PC-9 (cell line): ENCODE measurements at regions not wholly inside any gene's neighbourhood (a gene's known extent, or its start where the extent isn't known, plus 50 kb on each side); places are given as distances from the start of the nearest gene placed in this dataset.

Experiments used
- BruUV-seq: library from RNA; stranded (reverse); fragments of 400-500 nt; replicated peaks from 2 replicates; lab custom pipeline; 2021; lab: Mats Ljungman, UMichigan
- CTCF ChIA-PET: fragments of 300-600 bp; sonication (Branson Sonifier 250); formaldehyde crosslinking; loops from one replicate; lab custom pipeline; 2022; ENCODE audit warnings: antibody characterized with exemption; lab: Charles Lee
- POLR2A ChIA-PET: fragments of 300-600 bp; sonication (Branson Sonifier 250); formaldehyde crosslinking; loops from one replicate; lab custom pipeline; 2022; ENCODE audit warnings: antibody characterized with exemption; ENCODE audit not compliant: unreplicated experiment; lab: Charles Lee
- DNase-seq, 2 experiments: peaks; one replicate each; pipeline versions ENCODE4 v3.0.0 to v3.0.0-alpha.2; 2015 to 2022; ENCODE audit warnings: mixed read lengths in 1 of 2
- H2AFZ ChIP-seq: fragments of 200-600 bp; sonication (generic); 2 replicates; pipeline ENCODE4 v1.8.1; 2017; ENCODE audit warnings: antibody characterized with exemption
- H3F3A ChIP-seq: fragments of 200-600 bp; sonication (generic); 2 replicates; pipeline ENCODE4 v1.8.1; 2017; ENCODE audit warnings: antibody characterized with exemption, mild to moderate bottlenecking, low read depth; ENCODE audit not compliant: insufficient read depth
- H3K27ac ChIP-seq: fragments of 200-600 bp; sonication (generic); 2 replicates; pipeline ENCODE4 v1.6.1; 2016; ENCODE audit warnings: mixed run types
- H3K27me3 ChIP-seq: fragments of 200-600 bp; sonication (generic); 2 replicates; pipeline ENCODE4 v1.6.1; 2016; ENCODE audit warnings: low read depth, mixed run types; ENCODE audit not compliant: insufficient read depth
- H3K36me3 ChIP-seq: fragments of 200-600 bp; sonication (generic); 2 replicates; pipeline ENCODE4 v1.6.1; 2016; ENCODE audit warnings: low read depth, mixed run types
- H3K4me1 ChIP-seq: fragments of 200-600 bp; sonication (generic); replicated peaks from 2 replicates; pipeline ENCODE4 v1.6.1; 2016; ENCODE audit warnings: mixed run types; ENCODE audit not compliant: insufficient read depth
- H3K4me2 ChIP-seq: fragments of 200-600 bp; sonication (generic); 2 replicates; pipeline ENCODE4 v1.6.1; 2017; ENCODE audit warnings: mixed run types
- H3K4me3 ChIP-seq: fragments of 200-600 bp; sonication (generic); 2 replicates; pipeline ENCODE4 v1.6.1; 2016; ENCODE audit warnings: mixed run types
- H3K79me2 ChIP-seq: fragments of 200-600 bp; sonication (generic); 2 replicates; pipeline ENCODE4 v1.6.1; 2017; ENCODE audit warnings: low read depth, mixed run types
- H3K9me2 ChIP-seq: fragments of 200-600 bp; sonication (generic); 2 replicates; pipeline ENCODE4 v1.8.1; 2017; ENCODE audit warnings: mild to moderate bottlenecking; ENCODE audit not compliant: insufficient read depth
- H3K9me3 ChIP-seq: fragments of 200-600 bp; sonication (generic); 2 replicates; pipeline ENCODE4 v1.8.1; 2016; ENCODE audit warnings: low read depth; ENCODE audit not compliant: insufficient read depth
- H4K20me1 ChIP-seq: fragments of 200-600 bp; sonication (generic); 2 replicates; pipeline ENCODE4 v1.8.1; 2017; ENCODE audit not compliant: insufficient read depth
- EZH2 ChIP-seq: fragments of 200-600 bp; sonication (generic); IDR thresholded peaks from 2 replicates; pipeline ENCODE4 v1.8.0; 2017; ENCODE audit warnings: antibody characterized with exemption, low read depth
- intact Hi-C: fragments of 100-400 bp; cut with micrococcal nuclease; formaldehyde crosslinking; loops from one replicate; pipeline ENCODE4 v1.10.0; 2022; ENCODE audit not compliant: unreplicated experiment
- TF ChIP-seq, protein P1 (sequence below): fragments of 200-600 bp; sonication (generic); conservative IDR thresholded peaks from 2 replicates; pipeline ENCODE4 v1.6.1; 2017; ENCODE audit warnings: mixed run types, antibody characterized with exemption, mild to moderate bottlenecking, moderate library complexity

DNA sequence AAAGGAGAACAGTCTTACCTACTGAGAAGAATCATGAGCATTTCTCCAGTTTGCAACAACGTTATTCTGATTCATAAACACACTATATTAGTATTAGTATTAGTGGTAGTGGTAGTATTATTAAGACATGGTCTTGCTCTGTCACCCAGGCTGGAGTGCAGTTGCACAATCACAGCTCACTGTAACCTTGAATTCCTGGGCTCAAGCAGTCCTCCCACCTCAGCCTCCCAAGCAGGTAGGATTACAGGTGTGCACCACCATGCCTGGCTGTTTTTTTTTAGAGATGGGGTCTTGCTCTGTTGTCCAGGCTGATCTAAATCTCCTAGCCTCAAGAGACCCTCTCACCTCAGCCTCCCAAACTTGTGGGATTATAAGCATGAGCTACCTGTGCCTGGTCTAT, 363.5 kb downstream of the SAMD5 start:
- no peaks in the 10 kb centered on the region for H4K20me1 ChIP-seq
- H3K4me3 ChIP-seq, result no peak overlapping the region
- H3K27ac ChIP-seq, result no peak overlapping the region
- H3K9me3 ChIP-seq, result no peaks in the 10 kb centered on the region
- TF ChIP-seq, protein P1, sequence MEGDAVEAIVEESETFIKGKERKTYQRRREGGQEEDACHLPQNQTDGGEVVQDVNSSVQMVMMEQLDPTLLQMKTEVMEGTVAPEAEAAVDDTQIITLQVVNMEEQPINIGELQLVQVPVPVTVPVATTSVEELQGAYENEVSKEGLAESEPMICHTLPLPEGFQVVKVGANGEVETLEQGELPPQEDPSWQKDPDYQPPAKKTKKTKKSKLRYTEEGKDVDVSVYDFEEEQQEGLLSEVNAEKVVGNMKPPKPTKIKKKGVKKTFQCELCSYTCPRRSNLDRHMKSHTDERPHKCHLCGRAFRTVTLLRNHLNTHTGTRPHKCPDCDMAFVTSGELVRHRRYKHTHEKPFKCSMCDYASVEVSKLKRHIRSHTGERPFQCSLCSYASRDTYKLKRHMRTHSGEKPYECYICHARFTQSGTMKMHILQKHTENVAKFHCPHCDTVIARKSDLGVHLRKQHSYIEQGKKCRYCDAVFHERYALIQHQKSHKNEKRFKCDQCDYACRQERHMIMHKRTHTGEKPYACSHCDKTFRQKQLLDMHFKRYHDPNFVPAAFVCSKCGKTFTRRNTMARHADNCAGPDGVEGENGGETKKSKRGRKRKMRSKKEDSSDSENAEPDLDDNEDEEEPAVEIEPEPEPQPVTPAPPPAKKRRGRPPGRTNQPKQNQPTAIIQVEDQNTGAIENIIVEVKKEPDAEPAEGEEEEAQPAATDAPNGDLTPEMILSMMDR, result no peak
- TF ChIP-seq EZH2, result no peak
- no peaks in the 10 kb centered on the region for H3K27me3 ChIP-seq
- H3K4me2 ChIP-seq, result no peak overlapping the region
- no peaks in the 10 kb centered on the region for H3K4me1 ChIP-seq
- H3K9me2 ChIP-seq, result no peaks in the 10 kb centered on the region
- POLR2A ChIA-PET, result no interaction called here
- H3K79me2 ChIP-seq, result no peaks in the 10 kb centered on the region
- BruUV-seq, result no TSS peak
- no peak for DNase-seq
- CTCF ChIA-PET, result no interaction called here
- intact Hi-C loops, result no loop called here
- H3K36me3 ChIP-seq, result no peaks in the 10 kb centered on the region
- H3F3A ChIP-seq, result no peaks in the 10 kb centered on the region
- no peak overlapping the region for H2AFZ ChIP-seq

DNA sequence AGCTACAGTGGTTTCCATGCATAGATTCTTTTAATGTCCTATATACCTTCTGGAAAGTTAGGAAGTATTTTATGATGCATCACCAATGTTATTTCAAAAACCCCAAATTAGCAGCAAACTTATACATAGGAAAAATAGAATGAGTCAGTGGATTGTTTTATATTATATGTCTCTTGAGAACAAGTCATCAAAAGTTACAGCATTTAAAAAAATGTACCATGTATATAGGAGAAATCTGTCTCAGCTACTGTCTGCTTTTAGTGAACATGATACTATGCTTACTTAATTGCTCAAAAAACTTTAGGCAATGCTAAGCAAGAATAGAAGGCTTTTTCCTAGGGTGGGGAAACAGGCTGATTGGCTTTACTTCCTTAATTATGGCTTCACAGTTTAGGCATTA, 365.3 kb downstream of the SAMD5 start:
- intact Hi-C loops, result no loop called here
- POLR2A ChIA-PET, result no interaction called here
- Histone ChIP-seq H4K20me1 (no peaks in the 10 kb centered on the region), H3K79me2 (no peaks in the 10 kb centered on the region), H3K4me1 (no peaks in the 10 kb centered on the region), H3K27ac (no peak overlapping the region), H2AFZ (no peak overlapping the region), H3K9me2 (no peaks in the 10 kb centered on the region), H3K9me3 (no peaks in the 10 kb centered on the region), H3K4me3 (no peak overlapping the region), H3K4me2 (no peak overlapping the region), H3F3A (no peaks in the 10 kb centered on the region), H3K27me3 (no peaks in the 10 kb centered on the region), H3K36me3 (no peaks in the 10 kb centered on the region)
- TF ChIP-seq, protein P1, result no peak
- no peak for TF ChIP-seq EZH2
- CTCF ChIA-PET, result no interaction called here
- DNase-seq, result no peak
- no TSS peak for BruUV-seq

DNA sequence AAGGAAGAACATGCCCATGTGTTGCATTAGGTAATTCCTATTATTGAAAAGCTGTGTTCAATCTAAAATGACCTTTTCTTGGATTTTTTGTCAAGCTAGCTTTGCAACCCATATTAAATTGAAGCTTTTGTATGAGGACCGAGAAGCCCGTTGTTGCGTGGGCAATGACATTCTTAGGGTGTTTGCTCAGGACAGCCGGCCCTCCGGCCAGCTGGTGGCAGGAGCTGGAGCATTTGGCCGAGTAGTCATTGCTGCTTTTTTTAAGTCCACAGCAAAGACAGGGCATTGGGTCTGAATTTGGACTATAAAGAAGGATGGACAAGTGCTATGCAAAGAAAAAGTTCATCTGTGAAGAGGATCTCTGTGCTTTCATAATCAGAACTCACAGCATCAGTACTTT, 365.8 kb downstream of the SAMD5 start:
- no peaks in the 10 kb centered on the region for H3K9me3 ChIP-seq
- H3K9me2 ChIP-seq, result no peaks in the 10 kb centered on the region
- TF ChIP-seq, protein P1, result no peak
- TF ChIP-seq EZH2, result no peak
- POLR2A ChIA-PET, result no interaction called here
- no peak for DNase-seq
- H2AFZ ChIP-seq, result no peak overlapping the region
- H3K79me2 ChIP-seq, result no peaks in the 10 kb centered on the region
- H3K4me2 ChIP-seq, result no peak overlapping the region
- no peaks in the 10 kb centered on the region for H3F3A ChIP-seq
- no peak overlapping the region for H3K27ac ChIP-seq
- H4K20me1 ChIP-seq, result no peaks in the 10 kb centered on the region
- no peaks in the 10 kb centered on the region for H3K27me3 ChIP-seq
- BruUV-seq, result no TSS peak
- H3K36me3 ChIP-seq, result no peaks in the 10 kb centered on the region
- no peaks in the 10 kb centered on the region for H3K4me1 ChIP-seq
- intact Hi-C loops, result no loop called here
- H3K4me3 ChIP-seq, result no peak overlapping the region
- CTCF ChIA-PET, result no interaction called here
